ENCODE measurements at regions not wholly inside any gene's neighbourhood (a gene's known extent, or its start where the extent isn't known, plus 50 kb on each side); places are given as distances from the start of the nearest gene placed in this dataset.
"Not testable (repeated sequence)": the region's sequence is repeated elsewhere in the genome, so short reads cannot be mapped to it uniquely, and the experiment has no call there.

DNA sequence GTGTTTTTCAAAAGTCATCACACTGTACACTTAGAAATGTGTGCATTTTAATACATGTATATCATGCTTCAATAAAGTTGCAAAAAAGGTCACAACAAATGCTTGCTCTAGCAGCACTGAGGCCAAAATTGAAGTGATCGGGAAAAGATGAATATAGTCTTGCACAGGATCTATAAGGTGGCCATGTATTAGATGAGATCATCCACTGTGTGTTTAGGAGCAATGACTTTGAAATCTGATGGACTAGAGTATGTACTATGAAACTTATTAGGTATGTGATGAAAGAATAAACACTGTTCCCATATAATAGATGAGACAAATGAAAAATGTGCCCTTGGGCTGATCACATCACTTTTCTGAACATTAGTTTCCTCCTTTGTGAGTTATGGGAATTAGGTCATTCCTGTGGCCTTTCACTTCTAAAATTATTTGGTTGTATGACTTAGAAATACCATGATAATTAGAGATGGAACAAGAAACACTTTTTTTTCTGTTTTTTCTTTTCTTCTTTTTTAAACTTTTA is 984.6 kb downstream of the ADGRL2 start:
- intact Hi-C loops (cut with DNase I): no loop called here
- Histone ChIP-seq H3K27me3 (no peaks in the 10 kb centered on the region), H3K27ac (no peak overlapping the region), H3K36me3 (no peaks in the 10 kb centered on the region), H3K4me1 (no peaks in the 10 kb centered on the region), H3K9me3 (no peaks in the 10 kb centered on the region), H3K4me3 (no peak overlapping the region)
- 0 to 81% methylated on average over 1 of the region's 1 CpG for WGBS, 2 donors
- TF ChIP-seq, protein P1, sequence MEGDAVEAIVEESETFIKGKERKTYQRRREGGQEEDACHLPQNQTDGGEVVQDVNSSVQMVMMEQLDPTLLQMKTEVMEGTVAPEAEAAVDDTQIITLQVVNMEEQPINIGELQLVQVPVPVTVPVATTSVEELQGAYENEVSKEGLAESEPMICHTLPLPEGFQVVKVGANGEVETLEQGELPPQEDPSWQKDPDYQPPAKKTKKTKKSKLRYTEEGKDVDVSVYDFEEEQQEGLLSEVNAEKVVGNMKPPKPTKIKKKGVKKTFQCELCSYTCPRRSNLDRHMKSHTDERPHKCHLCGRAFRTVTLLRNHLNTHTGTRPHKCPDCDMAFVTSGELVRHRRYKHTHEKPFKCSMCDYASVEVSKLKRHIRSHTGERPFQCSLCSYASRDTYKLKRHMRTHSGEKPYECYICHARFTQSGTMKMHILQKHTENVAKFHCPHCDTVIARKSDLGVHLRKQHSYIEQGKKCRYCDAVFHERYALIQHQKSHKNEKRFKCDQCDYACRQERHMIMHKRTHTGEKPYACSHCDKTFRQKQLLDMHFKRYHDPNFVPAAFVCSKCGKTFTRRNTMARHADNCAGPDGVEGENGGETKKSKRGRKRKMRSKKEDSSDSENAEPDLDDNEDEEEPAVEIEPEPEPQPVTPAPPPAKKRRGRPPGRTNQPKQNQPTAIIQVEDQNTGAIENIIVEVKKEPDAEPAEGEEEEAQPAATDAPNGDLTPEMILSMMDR (IDR thresholded peaks at IDR 0.05): no peak
- ATAC-seq (peak in 2 of 4 donors; percentile 20 to 31), DNase-seq (no peak), FAIRE-seq (peak; percentile 54)

DNA sequence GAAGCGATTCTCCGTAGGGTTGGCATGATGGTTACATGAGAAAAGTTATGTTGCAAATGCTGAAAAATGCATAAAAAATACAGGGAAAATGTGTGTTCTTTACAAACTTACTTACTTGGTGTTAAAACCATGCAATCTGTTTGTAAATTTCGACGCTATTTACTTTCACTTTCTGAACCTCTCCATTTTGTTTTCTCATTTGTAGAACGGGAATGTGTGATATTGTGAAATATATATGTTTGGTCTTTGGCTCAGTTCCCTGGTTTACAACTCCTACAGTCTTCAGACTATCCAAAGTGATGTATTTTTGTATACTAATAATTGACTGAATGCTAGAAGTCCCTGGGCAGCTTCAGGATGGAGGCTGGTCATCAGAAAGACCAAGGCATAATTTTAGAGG is 982.3 kb downstream of the ADGRL2 start:
- H3K27me3 ChIP-seq: no peaks in the 10 kb centered on the region
- no peaks in the 10 kb centered on the region for H3K9me3 ChIP-seq
- WGBS, 2 donors: 83 to 88% methylated on average over 5 of the region's 5 CpGs
- ATAC-seq: no peak
- FAIRE-seq: no peak
- no peak for DNase-seq
- no peak overlapping the region for H3K27ac ChIP-seq
- no peaks in the 10 kb centered on the region for H3K4me1 ChIP-seq
- no peaks in the 10 kb centered on the region for H3K36me3 ChIP-seq
- TF ChIP-seq, protein P1 (IDR thresholded peaks at IDR 0.05): no peak
- intact Hi-C loops (cut with DNase I): no loop called here
- H3K4me3 ChIP-seq: no peak overlapping the region

DNA sequence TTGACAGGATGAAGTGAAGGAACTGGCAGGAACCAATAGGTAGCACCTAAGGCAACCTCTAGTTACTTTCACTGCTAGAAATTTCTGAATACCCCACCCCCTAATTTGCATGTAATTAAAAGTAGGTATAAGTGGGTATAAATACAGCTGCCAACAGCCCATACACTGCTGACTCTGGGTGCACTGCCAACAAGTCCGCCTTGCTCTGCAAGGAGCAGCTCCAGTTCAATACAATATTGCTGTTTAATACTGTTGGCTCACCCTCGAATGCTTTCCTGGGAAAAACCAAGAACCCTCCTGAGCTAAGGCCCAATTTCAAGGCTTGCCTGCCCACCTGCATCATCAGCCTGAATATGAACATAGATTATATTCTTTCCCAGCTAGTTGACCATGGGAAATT is 981.9 kb downstream of the ADGRL2 start:
- H3K27ac ChIP-seq: no peak overlapping the region
- no peak for FAIRE-seq
- no peak for DNase-seq
- intact Hi-C loops (cut with DNase I): no loop called here
- 89 to 94% methylated on average over 2 of the region's 2 CpGs for WGBS, 2 donors
- ATAC-seq: no peak
- H3K4me1 ChIP-seq: no peaks in the 10 kb centered on the region
- H3K36me3 ChIP-seq: no peaks in the 10 kb centered on the region
- no peaks in the 10 kb centered on the region for H3K9me3 ChIP-seq
- H3K4me3 ChIP-seq: no peak overlapping the region
- no peaks in the 10 kb centered on the region for H3K27me3 ChIP-seq
- TF ChIP-seq, protein P1 (IDR thresholded peaks at IDR 0.05): no peak

DNA sequence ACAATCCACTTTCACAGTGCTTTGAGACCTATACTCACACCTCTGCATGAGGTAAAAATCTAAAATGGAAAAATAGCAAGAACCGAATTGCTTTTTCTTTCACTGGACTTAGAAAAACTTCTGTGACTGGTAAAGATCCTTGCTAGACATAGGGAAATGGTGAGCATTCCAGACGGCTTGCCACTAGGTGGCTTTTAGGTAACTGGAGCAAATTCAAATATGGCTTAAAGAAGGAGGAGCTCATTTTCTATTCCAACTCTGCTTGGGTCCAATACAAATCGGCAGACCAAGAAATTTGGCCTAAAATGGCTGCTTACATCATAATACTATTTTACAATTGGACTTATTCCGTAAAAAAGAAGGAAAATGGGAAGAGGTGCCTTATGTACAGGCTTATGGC is 977.9 kb downstream of the ADGRL2 start:
- no peak for FAIRE-seq

DNA sequence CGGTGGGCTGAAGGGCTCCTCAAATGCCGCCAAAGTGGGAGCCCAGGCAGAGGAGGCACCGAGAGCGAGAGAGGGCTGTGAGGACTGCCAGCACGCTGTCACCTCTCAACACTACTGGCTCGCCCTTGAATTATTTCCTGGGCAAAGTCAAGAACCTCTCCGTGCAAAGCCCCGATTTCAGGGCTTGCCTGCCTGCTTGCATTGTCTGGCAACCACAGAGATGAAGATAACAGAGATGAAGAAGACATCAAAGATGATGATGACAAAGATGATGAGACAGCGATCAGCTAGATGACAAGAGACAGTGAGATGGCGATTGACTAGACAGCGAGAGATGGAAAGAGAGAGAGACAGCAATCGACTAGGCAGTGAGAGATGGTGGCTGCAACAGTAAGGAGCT is 976.5 kb downstream of the ADGRL2 start:
- ATAC-seq: no peak
- no peak for FAIRE-seq

More for the DNA sequence above, 977.9 kb downstream of the ADGRL2 start:
- TF ChIP-seq, protein P1 (IDR thresholded peaks at IDR 0.05): no peak
- no peaks in the 10 kb centered on the region for H3K36me3 ChIP-seq
- intact Hi-C loops (cut with DNase I): no loop called here
- H3K9me3 ChIP-seq: no peaks in the 10 kb centered on the region
- no peak for ATAC-seq
- WGBS, 2 donors: 57 to 61% methylated on average over 4 of the region's 4 CpGs
- no peak overlapping the region for H3K4me3 ChIP-seq
- no peak for DNase-seq
- no peaks in the 10 kb centered on the region for H3K4me1 ChIP-seq
- H3K27ac ChIP-seq: no peak overlapping the region
- H3K27me3 ChIP-seq: no peaks in the 10 kb centered on the region

DNA sequence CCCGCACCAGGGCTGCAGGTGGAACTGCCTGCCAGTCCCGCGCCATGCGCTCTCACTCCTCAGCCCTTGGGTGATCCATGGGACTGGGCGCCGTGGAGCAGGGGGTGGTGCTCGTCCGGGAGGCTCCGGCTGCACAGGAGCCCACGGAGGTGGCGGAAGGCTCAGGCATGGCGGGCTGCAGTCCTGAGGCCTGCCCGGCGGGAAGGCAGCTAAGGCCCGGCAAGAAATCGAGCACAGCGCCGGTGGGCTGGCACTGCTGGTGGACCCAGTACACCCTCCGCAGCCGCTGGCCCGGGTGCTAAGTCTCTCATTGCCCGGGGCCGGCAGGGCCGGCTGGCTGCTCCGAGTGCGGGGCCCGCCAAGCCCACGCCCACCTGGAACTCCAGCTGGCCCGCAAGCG is 976.0 kb downstream of the ADGRL2 start:
- DNase-seq: peak in 2 of 6 donors; percentile 8 to 50
- H3K27me3 ChIP-seq; H3K9me3 ChIP-seq; ATAC-seq; FAIRE-seq; H3K27ac ChIP-seq; H3K36me3 ChIP-seq; H3K4me3 ChIP-seq; H3K4me1 ChIP-seq; intact Hi-C loops (cut with DNase I): not testable (repeated sequence)
- WGBS, 2 donors: 98 to 99% methylated on average over 24 to 30 of the region's 30 CpGs

More for the DNA sequence above, 976.5 kb downstream of the ADGRL2 start:
- peak in 1 of 6 donors; percentile 23 for DNase-seq
- no peaks in the 10 kb centered on the region for H3K4me1 ChIP-seq
- H3K4me3 ChIP-seq: no peak overlapping the region
- 95 to 97% methylated on average over 12 of the region's 12 CpGs for WGBS, 2 donors
- H3K9me3 ChIP-seq: no peaks in the 10 kb centered on the region
- H3K36me3 ChIP-seq: no peaks in the 10 kb centered on the region
- intact Hi-C loops (cut with DNase I): no loop called here
- no peaks in the 10 kb centered on the region for H3K27me3 ChIP-seq
- H3K27ac ChIP-seq: no peak overlapping the region
- TF ChIP-seq, protein P1 (IDR thresholded peaks at IDR 0.05): no peak

Measured in pancreas (tissue), 10 donors.